Esophagus muscularis mucosa (tissue), 4 donors: ENCODE measurements at regions not wholly inside any gene's neighbourhood (a gene's known extent, or its start where the extent isn't known, plus 50 kb on each side); places are given as distances from the start of the nearest gene placed in this dataset.

Source experiments
- DNase-seq: peaks from one replicate; pipeline ENCODE4 v3.0.0-alpha.2; 2017; ENCODE audit errors: extremely low spot score
- H3K27ac ChIP-seq, 4 donors: fragments of 200-600 bp; sonication (generic); replicated peaks in 1 of 4; 1 replicate in 3 of 4; 2 replicates in 1 of 4; pipeline ENCODE4 v1.5.1; 2016 to 2019; ENCODE audit warnings: mild to moderate bottlenecking in 1 of 4
- H3K27me3 ChIP-seq, 4 donors: fragments of 200-600 bp; sonication (generic); one replicate each; pipeline versions ENCODE4 v1.5.1 to v1.6.0; 2016 to 2019
- H3K36me3 ChIP-seq, 4 donors: fragments of 200-600 bp; sonication (generic); one replicate each; pipeline ENCODE4 v1.5.1; 2016 to 2019
- H3K4me1 ChIP-seq, 4 donors: fragments of 200-600 bp; sonication (generic); one replicate each; pipeline ENCODE4 v1.5.1; 2016 to 2019
- H3K4me3 ChIP-seq, 4 donors: fragments of 200-600 bp; sonication (generic); 1 replicate in 2 of 4; 2 replicates in 2 of 4; pipeline ENCODE4 v1.5.1; 2016 to 2019; ENCODE audit warnings: mild to moderate bottlenecking in 4 of 4, moderate library complexity in 1 of 4
- H3K9me3 ChIP-seq, 4 donors: fragments of 200-600 bp; sonication (generic); 1 replicate in 3 of 4; 2 replicates in 1 of 4; pipeline ENCODE4 v1.5.1; 2016 to 2019
- CTCF ChIP-seq, 3 experiments: fragments of 200-600 bp in 2 of 3; fragments of 450-650 bp in 1 of 3; sonication (generic) in 2 of 3; IDR thresholded peaks; one replicate each; pipeline ENCODE4 v1.5.1; 2017 to 2019; ENCODE audit warnings: antibody characterized with exemption in 3 of 3, mild to moderate bottlenecking in 2 of 3, moderate library complexity in 1 of 3
- EP300 ChIP-seq: sonication (generic); formaldehyde crosslinking; IDR thresholded peaks from one replicate; pipeline ENCODE4 v1.6.1; 2017; ENCODE audit warnings: antibody characterized with exemption
- POLR2A ChIP-seq: fragments of 450-650 bp; IDR thresholded peaks from one replicate; pipeline ENCODE4 v1.6.1; 2017; ENCODE audit warnings: antibody characterized with exemption, moderate library complexity, mild to moderate bottlenecking, low read depth
- POLR2AphosphoS5 ChIP-seq, 2 donors: sonication (generic); formaldehyde crosslinking; IDR thresholded peaks; one replicate each; pipeline ENCODE4 v1.6.1; 2017; ENCODE audit warnings: antibody characterized with exemption in 2 of 2
- WGBS: methylation state at CpG from one replicate; pipeline ENCODE4 v1.1.5; 2018; 5-methylcytosine and 5-hydroxymethylcytosine counted together
- intact Hi-C: fragments of 100-400 bp; cut with DNase I; formaldehyde crosslinking; loops from one replicate; pipeline ENCODE4 v1.15.1; 2023

DNA sequence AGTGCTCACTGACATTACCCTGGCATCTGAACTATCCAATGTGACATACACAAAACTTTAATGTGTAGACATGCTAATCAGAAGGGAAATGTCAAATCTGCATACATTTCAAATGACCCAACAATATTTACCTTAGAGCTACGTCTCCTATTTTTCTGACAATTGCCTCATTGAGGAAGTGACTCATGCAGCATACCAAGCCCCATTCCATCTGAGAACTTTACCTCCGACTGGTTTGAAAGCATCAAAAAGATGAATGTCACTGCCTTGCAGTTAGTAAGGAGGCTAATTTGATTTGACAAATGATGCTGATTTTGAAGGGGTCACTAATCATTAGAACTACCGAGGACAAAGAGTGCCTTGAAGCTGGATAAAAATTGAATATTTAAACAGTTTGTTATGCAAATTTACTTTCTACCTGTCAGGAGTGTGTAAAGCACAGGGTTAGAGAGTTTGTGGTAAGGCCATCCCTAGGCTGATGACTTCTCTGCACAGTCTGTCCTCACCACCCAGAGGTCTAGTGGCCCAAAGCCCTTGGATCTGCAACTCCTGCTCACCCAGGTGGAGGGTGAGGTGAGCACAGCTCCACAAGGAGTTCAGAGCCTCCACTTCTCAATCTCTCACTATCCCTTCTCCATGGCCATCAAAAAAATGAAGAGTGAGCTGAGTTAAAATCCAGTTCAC lies 500.3 kb upstream of the C1orf87 start:
- H3K4me3 ChIP-seq, result no peak overlapping the region
- no peak for DNase-seq
- H3K27ac ChIP-seq, result no peak overlapping the region
- peaks cover 8 to 24% (median 9%) of the 10 kb centered on the region in 4 donors for H3K4me1 ChIP-seq
- H3K27me3 ChIP-seq, result no peaks in the 10 kb centered on the region
- 43% methylated on average over 3 of the region's 3 CpGs for WGBS
- no peaks in the 10 kb centered on the region for H3K36me3 ChIP-seq
- intact Hi-C loops, result no loop called here
- no peaks in the 10 kb centered on the region for H3K9me3 ChIP-seq
- no peak for TF ChIP-seq POLR2AphosphoS5 (IDR thresholded peaks at IDR 0.05)
- TF ChIP-seq EP300, result no peak
- TF ChIP-seq POLR2A, result no peak
- no peak for TF ChIP-seq CTCF (IDR thresholded peaks at IDR 0.05)

DNA sequence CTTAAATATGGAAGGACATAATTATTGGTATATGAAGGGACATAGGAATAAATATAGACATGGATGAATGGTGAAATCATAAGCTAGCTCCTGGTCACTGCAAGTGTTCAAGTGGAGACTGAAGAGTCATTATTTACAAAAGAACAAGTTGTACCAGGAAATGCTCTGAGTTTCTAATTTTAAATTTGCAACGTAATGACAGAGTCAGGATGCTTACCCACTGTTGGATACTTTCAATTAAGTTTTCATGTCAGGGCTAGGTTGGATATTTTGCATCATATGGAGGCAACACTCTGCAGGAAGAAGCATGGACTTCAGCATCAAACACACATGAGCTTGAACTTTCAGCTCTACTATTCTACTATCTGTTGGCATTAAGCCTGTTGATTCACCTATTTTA lies 499.6 kb upstream of the C1orf87 start:
- intact Hi-C loops, result no loop called here
- TF ChIP-seq POLR2AphosphoS5 (IDR thresholded peaks at IDR 0.05) (peak in 1 of 2 donors; percentile 10), POLR2A (no peak)
- Histone ChIP-seq H3K27me3 (no peaks in the 10 kb centered on the region), H3K9me3 (no peaks in the 10 kb centered on the region), H3K27ac (no peak overlapping the region), H3K36me3 (no peaks in the 10 kb centered on the region), H3K4me3 (no peak overlapping the region), H3K4me1 (peaks cover 8 to 24% (median 9%) of the 10 kb centered on the region in 4 donors)
- no peak for DNase-seq
- WGBS, result 35% methylated on average over 1 of the region's 1 CpG

DNA sequence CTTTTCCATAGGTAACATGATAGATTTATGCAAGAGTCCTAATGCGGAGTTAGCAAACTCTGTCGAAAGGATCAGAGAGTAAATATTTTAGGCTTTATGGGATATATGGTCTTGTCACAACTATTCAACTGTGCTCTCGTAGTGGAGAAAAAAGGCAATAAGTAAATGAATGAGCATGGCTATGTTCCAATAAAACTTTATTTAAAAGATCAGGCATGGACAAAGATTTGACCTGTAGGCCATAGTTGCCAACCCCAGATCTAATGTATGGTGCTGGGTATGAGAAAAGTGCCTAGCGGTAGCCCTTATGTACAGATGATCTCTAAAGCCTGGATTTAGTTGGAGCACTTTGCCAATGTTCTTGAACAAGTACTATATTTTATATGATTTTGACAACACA lies 498.8 kb upstream of the C1orf87 start:
- intact Hi-C loops, result no loop called here
- WGBS, result 93% methylated on average over 4 of the region's 4 CpGs

DNA sequence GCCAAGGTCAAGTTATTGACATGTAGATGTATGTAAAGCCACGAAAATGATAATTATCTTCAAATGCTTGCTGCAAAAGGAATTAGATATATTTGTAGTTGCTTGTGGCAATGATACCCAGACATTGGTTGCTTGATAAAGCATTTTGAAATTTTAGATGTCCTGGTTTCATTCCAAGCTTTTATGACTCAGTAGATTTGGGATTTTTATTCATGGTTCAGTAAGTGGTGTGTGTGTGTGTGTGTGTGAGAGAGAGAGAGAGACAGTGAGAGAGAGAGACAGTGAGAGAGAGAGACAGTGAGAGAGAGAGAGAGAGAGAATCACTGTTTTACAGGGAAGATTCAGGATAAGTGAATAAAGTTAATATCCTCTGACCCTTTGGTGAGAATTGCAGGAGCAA lies 498.2 kb upstream of the C1orf87 start:
- TF ChIP-seq EP300, result no peak
- no peak for TF ChIP-seq POLR2AphosphoS5 (IDR thresholded peaks at IDR 0.05)
- no peak for TF ChIP-seq POLR2A
- TF ChIP-seq CTCF (IDR thresholded peaks at IDR 0.05), result no peak

More for the DNA sequence above, 498.8 kb upstream of the C1orf87 start:
- H3K36me3 ChIP-seq, result no peaks in the 10 kb centered on the region
- peaks cover 8 to 24% (median 9%) of the 10 kb centered on the region in 4 donors for H3K4me1 ChIP-seq
- H3K4me3 ChIP-seq, result no peak overlapping the region
- H3K9me3 ChIP-seq, result no peaks in the 10 kb centered on the region
- H3K27ac ChIP-seq, result no peak overlapping the region
- DNase-seq, result no peak
- no peak for TF ChIP-seq POLR2A
- no peak for TF ChIP-seq CTCF (IDR thresholded peaks at IDR 0.05)
- no peak for TF ChIP-seq POLR2AphosphoS5 (IDR thresholded peaks at IDR 0.05)
- TF ChIP-seq EP300, result no peak
- no peaks in the 10 kb centered on the region for H3K27me3 ChIP-seq

DNA sequence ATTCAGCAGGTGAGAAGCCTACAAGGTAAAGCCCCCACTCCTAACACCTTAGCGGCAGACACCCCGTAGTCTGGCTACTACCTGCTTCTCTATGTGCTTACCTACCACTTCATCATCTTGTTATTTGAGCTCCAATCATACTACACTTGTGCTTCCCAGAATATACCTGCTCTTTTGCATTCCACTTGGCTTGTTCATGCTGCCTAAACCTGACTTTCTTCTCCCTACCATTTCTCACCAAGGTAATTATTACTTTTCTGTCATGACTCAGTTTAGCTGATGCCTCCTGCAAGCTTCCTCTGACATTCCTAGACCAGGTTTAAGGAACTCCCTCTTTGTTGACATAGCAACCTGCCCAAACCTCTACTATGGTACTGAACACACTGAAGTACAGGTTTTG lies 495.6 kb upstream of the C1orf87 start:
- Histone ChIP-seq H3K36me3 (no peaks in the 10 kb centered on the region), H3K4me1 (peaks cover 8 to 23% (median 21%) of the 10 kb centered on the region in 4 donors), H3K27me3 (no peaks in the 10 kb centered on the region), H3K4me3 (no peak overlapping the region), H3K27ac (no peak overlapping the region), H3K9me3 (no peaks in the 10 kb centered on the region)
- 95% methylated on average over 2 of the region's 2 CpGs for WGBS
- intact Hi-C loops, result no loop called here
- TF ChIP-seq EP300 (no peak), POLR2AphosphoS5 (IDR thresholded peaks at IDR 0.05) (no peak), CTCF (IDR thresholded peaks at IDR 0.05) (no peak), POLR2A (no peak)
- DNase-seq, result no peak

More for the DNA sequence above, 498.2 kb upstream of the C1orf87 start:
- no peaks in the 10 kb centered on the region for H3K27me3 ChIP-seq
- no peaks in the 10 kb centered on the region for H3K36me3 ChIP-seq
- no peak overlapping the region for H3K4me3 ChIP-seq
- intact Hi-C loops, result no loop called here
- H3K9me3 ChIP-seq, result no peaks in the 10 kb centered on the region
- no peak overlapping the region for H3K27ac ChIP-seq
- DNase-seq, result no peak
- peaks cover 8 to 24% (median 9%) of the 10 kb centered on the region in 4 donors for H3K4me1 ChIP-seq
- 84% methylated on average over 1 of the region's 1 CpG for WGBS
